H9 (cell line): ENCODE measurements at regions not wholly inside any gene's neighbourhood (a gene's known extent, or its start where the extent isn't known, plus 50 kb on each side); places are given as distances from the start of the nearest gene placed in this dataset.

Experiments used
- DNase-seq: peaks from one replicate; pipeline ENCODE4 v3.0.0-alpha.2; 2017
- H2AFZ ChIP-seq: one replicate; pipeline ENCODE4 v1.6.1; 2013; ENCODE audit warnings: mild to moderate bottlenecking, low read length, control low read depth, moderate library complexity
- H2AK5ac ChIP-seq: 2 replicates; pipeline ENCODE4 v1.6.1; 2013; ENCODE audit warnings: low read length, control low read depth, mixed read lengths; ENCODE audit not compliant: insufficient read length
- H2BK120ac ChIP-seq: one replicate; pipeline ENCODE4 v1.6.1; 2013; ENCODE audit warnings: low read depth, mild to moderate bottlenecking, low read length, control low read depth, inconsistent platforms; ENCODE audit not compliant: poor library complexity, severe bottlenecking
- H2BK12ac ChIP-seq: 2 replicates; pipeline ENCODE4 v1.6.1; 2013; ENCODE audit warnings: low read length, control low read depth, mixed read lengths, low read depth; ENCODE audit not compliant: insufficient read length
- H2BK15ac ChIP-seq: 2 replicates; pipeline ENCODE4 v1.6.1; 2013; ENCODE audit warnings: low read depth, low read length, control low read depth
- H2BK20ac ChIP-seq: one replicate; pipeline ENCODE4 v1.6.1; 2013; ENCODE audit warnings: low read depth, mild to moderate bottlenecking, low read length, control low read depth, inconsistent platforms; ENCODE audit not compliant: poor library complexity, severe bottlenecking
- H2BK5ac ChIP-seq: 2 replicates; pipeline ENCODE4 v1.6.1; 2013; ENCODE audit warnings: low read length, control low read depth, mixed read lengths; ENCODE audit not compliant: insufficient read length
- H3K14ac ChIP-seq: 2 replicates; pipeline ENCODE4 v1.6.1; 2013; ENCODE audit warnings: low read length, control low read depth; ENCODE audit not compliant: insufficient read depth
- H3K18ac ChIP-seq: 2 replicates; pipeline ENCODE4 v1.6.1; 2013; ENCODE audit warnings: low read depth, mild to moderate bottlenecking, mixed read lengths, low read length, control low read depth; ENCODE audit not compliant: insufficient read length
- H3K23ac ChIP-seq: 2 replicates; pipeline ENCODE4 v1.6.1; 2013; ENCODE audit warnings: low read length, control low read depth, mixed read lengths, low read depth; ENCODE audit not compliant: insufficient read length
- H3K23me2 ChIP-seq: 2 replicates; pipeline ENCODE4 v1.6.1; 2013; ENCODE audit warnings: low read depth, mild to moderate bottlenecking, mixed read lengths, low read length, control low read depth; ENCODE audit not compliant: insufficient read length, poor library complexity, severe bottlenecking
- H3K27ac ChIP-seq: 2 replicates; pipeline ENCODE4 v1.5.1; 2013; ENCODE audit warnings: low read length, control low read depth, mixed read lengths, low read depth; ENCODE audit not compliant: insufficient read length
- H3K27me3 ChIP-seq: 2 replicates; pipeline ENCODE4 v1.6.1; 2013; ENCODE audit warnings: low read length, control low read depth, inconsistent platforms; ENCODE audit not compliant: insufficient read depth
- H3K4ac ChIP-seq: 2 replicates; pipeline ENCODE4 v1.6.1; 2013; ENCODE audit warnings: low read depth, mild to moderate bottlenecking, control low read depth, inconsistent platforms, low read length, moderate library complexity
- H3K4me1 ChIP-seq: 2 replicates; pipeline ENCODE4 v1.6.1; 2013; ENCODE audit warnings: low read length, control low read depth, inconsistent platforms; ENCODE audit not compliant: insufficient read depth
- H3K4me2 ChIP-seq: 2 replicates; pipeline ENCODE4 v1.6.1; 2013; ENCODE audit warnings: low read length, control low read depth, mixed read lengths; ENCODE audit not compliant: insufficient read length, insufficient read depth
- H3K56ac ChIP-seq: 2 replicates; pipeline ENCODE4 v1.6.1; 2013; ENCODE audit warnings: low read depth, mild to moderate bottlenecking, mixed read lengths, low read length, control low read depth; ENCODE audit not compliant: insufficient read length
- H3K79me1 ChIP-seq: 2 replicates; pipeline ENCODE4 v1.6.1; 2013; ENCODE audit warnings: low read depth, mild to moderate bottlenecking, moderate library complexity, low read length, control low read depth, inconsistent platforms; ENCODE audit not compliant: insufficient read depth, poor library complexity, severe bottlenecking
- H3K79me2 ChIP-seq: 2 replicates; pipeline ENCODE4 v1.6.1; 2013; ENCODE audit warnings: low read length, control low read depth, inconsistent platforms; ENCODE audit not compliant: insufficient read depth
- H3K9ac ChIP-seq: 2 replicates; pipeline ENCODE4 v1.6.1; 2013; ENCODE audit warnings: low read length, control low read depth, mixed read lengths; ENCODE audit not compliant: insufficient read length; ENCODE audit errors: extremely low read depth
- H3K9me3 ChIP-seq: one replicate; pipeline ENCODE4 v1.6.1; 2013; ENCODE audit warnings: low read depth, low read length, inconsistent platforms; ENCODE audit not compliant: control insufficient read depth
- H3T11ph ChIP-seq: one replicate; pipeline ENCODE4 v1.6.1; 2013; ENCODE audit warnings: mild to moderate bottlenecking, low read length, control low read depth, inconsistent platforms
- H4K20me1 ChIP-seq: one replicate; pipeline ENCODE4 v1.6.1; 2013; ENCODE audit not compliant: control insufficient read depth, insufficient read length, insufficient read depth
- H4K5ac ChIP-seq: 2 replicates; pipeline ENCODE4 v1.6.1; 2013; ENCODE audit warnings: low read depth, mild to moderate bottlenecking, mixed read lengths, low read length, control low read depth; ENCODE audit not compliant: insufficient read length
- H4K8ac ChIP-seq: replicated peaks from 2 replicates; pipeline ENCODE4 v1.6.1; 2013; ENCODE audit warnings: low read length, control low read depth, mixed read lengths, low read depth; ENCODE audit not compliant: insufficient read length
- H4K91ac ChIP-seq: 2 replicates; pipeline ENCODE4 v1.6.1; 2013; ENCODE audit warnings: low read depth, mild to moderate bottlenecking, moderate library complexity, mixed read lengths, low read length, control low read depth; ENCODE audit not compliant: insufficient read length
- H3K27ac Mint-ChIP-seq, 3 experiments: 2 replicates in 2 of 3; 3 replicates in 1 of 3; pipeline ENCODE4 v1.8.0; 2020 to 2021; ENCODE audit warnings: mixed read lengths in 3 of 3, mild to moderate bottlenecking in 1 of 3, moderate library complexity in 1 of 3
- H3K27me3 Mint-ChIP-seq: 2 replicates; pipeline ENCODE4 v1.8.0; 2021; ENCODE audit warnings: low read depth, mild to moderate bottlenecking, moderate library complexity, mixed read lengths
- H3K36me3 Mint-ChIP-seq, 3 experiments: 2 replicates in 2 of 3; 3 replicates in 1 of 3; pipeline ENCODE4 v1.8.0; 2020 to 2021; ENCODE audit warnings: low read depth in 3 of 3, mixed read lengths in 3 of 3; ENCODE audit not compliant: insufficient read depth in 1 of 3
- H3K4me1 Mint-ChIP-seq, 2 experiments: 2 replicates each; pipeline ENCODE4 v1.8.0; 2020; ENCODE audit warnings: mixed read lengths in 2 of 2
- H3K4me3 Mint-ChIP-seq, 2 experiments: 2 replicates in 1 of 2; 3 replicates in 1 of 2; pipeline ENCODE4 v1.8.0; 2020 to 2021; ENCODE audit warnings: mild to moderate bottlenecking in 2 of 2, mixed read lengths in 2 of 2, moderate library complexity in 1 of 2
- H3K9me3 Mint-ChIP-seq, 2 experiments: 2 replicates in 1 of 2; 3 replicates in 1 of 2; pipeline ENCODE4 v1.8.0; 2020; ENCODE audit warnings: mild to moderate bottlenecking in 2 of 2, mixed read lengths in 2 of 2, moderate library complexity in 1 of 2
- CTCF ChIP-seq: fragments of 200-600 bp; sonication (generic); conservative IDR thresholded peaks from 3 replicates; pipeline ENCODE4 v1.8.0; 2021; ENCODE audit warnings: antibody characterized with exemption, mild to moderate bottlenecking
- WGBS: extraction: QIAGEN DNeasy Blood & Tissue Kit; methylation state at CpG from one replicate; pipeline ENCODE4 v1.1.7; 2013; ENCODE audit warnings: missing lambda C conversion rate, low lambda C conversion rate, mixed read lengths; ENCODE audit not compliant: insufficient read length; ENCODE audit errors: extremely low coverage; 5-methylcytosine and 5-hydroxymethylcytosine counted together

GRCh38 chr3:124203292-124203691, 211.4 kb upstream of the ROPN1 start:
- no peak overlapping the region for H3K27ac Mint-ChIP-seq
- Histone ChIP-seq H3K9me3 (no peaks in the 10 kb centered on the region), H3K79me2 (no peaks in the 10 kb centered on the region), H3K23ac (no peak overlapping the region), H3K79me1 (no peaks in the 10 kb centered on the region), H3K56ac (no peak overlapping the region), H2BK15ac (no peak overlapping the region), H4K5ac (no peak overlapping the region), H3K4me2 (no peak overlapping the region), H3K4ac (no peak overlapping the region), H2AFZ (no peak overlapping the region), H4K91ac (no peak overlapping the region), H3K18ac (no peak overlapping the region), H3K14ac (no peak overlapping the region), H2BK120ac (no peak overlapping the region), H3K27me3 (no peaks in the 10 kb centered on the region; the same call in 1 of the 2 replicates), H2BK20ac (no peak overlapping the region), H3K9ac (no peak overlapping the region), H4K20me1 (no peaks in the 10 kb centered on the region), H3K4me1 (0 out of 2 replicates have a peak, but pooled peaks cover 4% of the 10 kb centered on the region), H2BK12ac (no peak overlapping the region), H2AK5ac (no peak overlapping the region), H3K27ac (no peak overlapping the region), H4K8ac (no peak overlapping the region), H3K23me2 (no peaks in the 10 kb centered on the region), H2BK5ac (no peak overlapping the region), H3T11ph (no peak overlapping the region)
- H3K4me3 Mint-ChIP-seq = no peak overlapping the region
- H3K4me1 Mint-ChIP-seq = peaks cover 29 to 33% of the 10 kb centered on the region in 2 experiments
- H3K27me3 Mint-ChIP-seq = no peaks in the 10 kb centered on the region; the same call in 1 of the 2 replicates
- WGBS = no CpG with 5 or more reads among the region's 2 CpGs
- no peaks in the 10 kb centered on the region for H3K36me3 Mint-ChIP-seq
- no peak for DNase-seq
- no peak for TF ChIP-seq CTCF
- no peaks in the 10 kb centered on the region for H3K9me3 Mint-ChIP-seq
